ENCODE measurements at regions not wholly inside any gene's neighbourhood (a gene's known extent, or its start where the extent isn't known, plus 50 kb on each side); places are given as distances from the start of the nearest gene placed in this dataset.

DNA sequence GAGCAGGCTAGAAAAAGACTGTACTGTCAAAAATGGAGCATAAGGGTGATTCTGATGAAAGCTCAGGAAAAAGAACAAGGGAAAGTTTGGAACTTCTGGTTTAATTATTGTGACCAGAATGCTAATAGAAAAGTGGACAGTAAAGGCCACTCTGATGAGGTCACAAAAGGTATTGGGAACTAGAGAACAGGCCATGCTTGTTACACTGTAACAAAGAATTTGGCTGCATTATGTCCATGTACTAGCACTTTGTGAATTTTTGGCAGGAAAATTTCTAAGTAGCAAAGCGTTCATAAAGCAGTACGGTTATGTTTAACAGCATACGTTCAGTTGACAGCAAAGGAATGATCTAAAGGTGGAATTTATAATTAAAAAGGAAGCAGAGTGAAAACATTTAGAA is 418.6 kb downstream of the TRIB2 start:
- TF ChIP-seq, protein P1, sequence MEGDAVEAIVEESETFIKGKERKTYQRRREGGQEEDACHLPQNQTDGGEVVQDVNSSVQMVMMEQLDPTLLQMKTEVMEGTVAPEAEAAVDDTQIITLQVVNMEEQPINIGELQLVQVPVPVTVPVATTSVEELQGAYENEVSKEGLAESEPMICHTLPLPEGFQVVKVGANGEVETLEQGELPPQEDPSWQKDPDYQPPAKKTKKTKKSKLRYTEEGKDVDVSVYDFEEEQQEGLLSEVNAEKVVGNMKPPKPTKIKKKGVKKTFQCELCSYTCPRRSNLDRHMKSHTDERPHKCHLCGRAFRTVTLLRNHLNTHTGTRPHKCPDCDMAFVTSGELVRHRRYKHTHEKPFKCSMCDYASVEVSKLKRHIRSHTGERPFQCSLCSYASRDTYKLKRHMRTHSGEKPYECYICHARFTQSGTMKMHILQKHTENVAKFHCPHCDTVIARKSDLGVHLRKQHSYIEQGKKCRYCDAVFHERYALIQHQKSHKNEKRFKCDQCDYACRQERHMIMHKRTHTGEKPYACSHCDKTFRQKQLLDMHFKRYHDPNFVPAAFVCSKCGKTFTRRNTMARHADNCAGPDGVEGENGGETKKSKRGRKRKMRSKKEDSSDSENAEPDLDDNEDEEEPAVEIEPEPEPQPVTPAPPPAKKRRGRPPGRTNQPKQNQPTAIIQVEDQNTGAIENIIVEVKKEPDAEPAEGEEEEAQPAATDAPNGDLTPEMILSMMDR (IDR thresholded peaks at IDR 0.05), result no peak
- no peak for TF ChIP-seq EZH2phosphoT487 (IDR thresholded peaks at IDR 0.05)
